C4-2B (cell line): ENCODE measurements at regions not wholly inside any gene's neighbourhood (a gene's known extent, or its start where the extent isn't known, plus 50 kb on each side); places are given as distances from the start of the nearest gene placed in this dataset.

ENCODE experiments used
- ZFX ChIP-seq: fragments of 450-650 bp; IDR thresholded peaks from 2 replicates; pipeline ENCODE4 v1.6.1; 2017
- TF ChIP-seq, protein P1 (sequence below): fragments of 450-650 bp; conservative IDR thresholded peaks from 2 replicates; pipeline ENCODE4 v1.5.1; 2017; ENCODE audit warnings: mild to moderate bottlenecking

DNA sequence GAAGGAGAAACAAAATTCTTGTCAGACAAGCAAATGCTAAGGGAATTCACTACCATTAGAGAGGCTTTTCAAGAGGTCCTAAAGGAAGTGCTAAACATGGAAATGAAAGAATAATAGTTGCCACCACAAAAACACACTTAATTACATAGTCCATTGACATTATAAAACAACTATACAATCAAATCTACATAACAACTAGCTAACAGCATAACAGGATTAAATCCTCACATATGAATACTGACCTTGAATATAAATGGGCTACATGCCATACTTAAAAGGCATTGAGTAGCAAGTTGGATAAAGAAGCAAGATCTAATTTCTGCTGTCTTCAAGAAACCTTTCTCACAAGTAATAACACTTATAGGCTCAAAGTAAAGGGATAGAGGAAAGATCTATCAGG, 811.5 kb upstream of the CITED2 start:
- TF ChIP-seq, protein P1, sequence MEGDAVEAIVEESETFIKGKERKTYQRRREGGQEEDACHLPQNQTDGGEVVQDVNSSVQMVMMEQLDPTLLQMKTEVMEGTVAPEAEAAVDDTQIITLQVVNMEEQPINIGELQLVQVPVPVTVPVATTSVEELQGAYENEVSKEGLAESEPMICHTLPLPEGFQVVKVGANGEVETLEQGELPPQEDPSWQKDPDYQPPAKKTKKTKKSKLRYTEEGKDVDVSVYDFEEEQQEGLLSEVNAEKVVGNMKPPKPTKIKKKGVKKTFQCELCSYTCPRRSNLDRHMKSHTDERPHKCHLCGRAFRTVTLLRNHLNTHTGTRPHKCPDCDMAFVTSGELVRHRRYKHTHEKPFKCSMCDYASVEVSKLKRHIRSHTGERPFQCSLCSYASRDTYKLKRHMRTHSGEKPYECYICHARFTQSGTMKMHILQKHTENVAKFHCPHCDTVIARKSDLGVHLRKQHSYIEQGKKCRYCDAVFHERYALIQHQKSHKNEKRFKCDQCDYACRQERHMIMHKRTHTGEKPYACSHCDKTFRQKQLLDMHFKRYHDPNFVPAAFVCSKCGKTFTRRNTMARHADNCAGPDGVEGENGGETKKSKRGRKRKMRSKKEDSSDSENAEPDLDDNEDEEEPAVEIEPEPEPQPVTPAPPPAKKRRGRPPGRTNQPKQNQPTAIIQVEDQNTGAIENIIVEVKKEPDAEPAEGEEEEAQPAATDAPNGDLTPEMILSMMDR = no peak
- no peak for TF ChIP-seq ZFX
